Limb (tissue), 2 donors: ENCODE measurements at regions not wholly inside any gene's neighbourhood (a gene's known extent, or its start where the extent isn't known, plus 50 kb on each side); places are given as distances from the start of the nearest gene placed in this dataset.
"Not testable (repeated sequence)": the region's sequence is repeated elsewhere in the genome, so short reads cannot be mapped to it uniquely, and the experiment has no call there.

Experiments
- DNase-seq, 2 donors: peaks; one replicate each; pipeline ENCODE4 v3.0.0-alpha.2; 2016; ENCODE audit errors: extremely low spot score in 2 of 2

GRCh38 chr21:43290421-43291346, 121.9 kb downstream of the CRYAA start:
- peak in 1 of 2 donors; percentile 61 for DNase-seq

DNA sequence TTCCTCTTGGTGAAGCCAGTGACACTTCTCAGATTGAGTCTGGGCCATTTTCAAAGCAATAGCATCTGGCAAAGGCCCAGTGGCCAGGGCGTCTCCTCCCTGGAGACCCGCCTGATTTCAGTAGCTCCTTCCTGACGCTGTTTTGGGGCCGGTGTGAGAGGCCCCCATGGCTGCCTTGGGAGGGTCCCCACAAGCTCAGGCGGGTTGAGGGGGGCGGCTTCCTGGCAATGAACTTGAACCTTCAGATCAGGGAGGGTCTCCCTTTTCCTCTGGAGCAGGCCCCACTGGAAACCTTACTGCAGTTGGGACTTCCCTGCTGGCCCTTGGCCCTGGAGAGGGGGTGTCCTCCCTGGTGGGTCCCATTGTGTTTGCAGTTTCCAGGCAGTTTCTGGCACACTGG, 121.2 kb downstream of the CRYAA start:
- no peak for DNase-seq

DNA sequence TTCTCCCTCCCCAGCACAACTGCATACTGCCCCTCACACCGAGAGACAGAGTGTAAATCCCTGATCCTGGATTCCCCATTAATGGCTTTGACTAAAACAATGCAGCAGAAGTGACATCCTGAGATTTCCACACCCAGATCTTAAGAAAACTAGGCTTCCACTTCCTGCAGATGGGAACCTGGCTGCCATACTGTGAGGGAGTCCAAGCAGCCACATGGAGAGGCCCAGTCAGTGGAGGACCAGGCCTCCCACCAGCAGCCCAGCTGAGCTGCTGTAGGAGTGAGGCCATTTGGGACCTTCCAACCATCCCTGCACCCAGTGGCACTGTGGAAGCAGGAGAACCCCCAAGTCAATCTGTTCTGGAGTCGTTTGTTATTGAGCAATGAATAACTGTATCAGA, 120.6 kb downstream of the CRYAA start:
- no peak for DNase-seq

- DNase-seq = no peak
Measured at GRCh38 chr21:43287795-43288755, 119.3 kb downstream of the CRYAA start.

DNA sequence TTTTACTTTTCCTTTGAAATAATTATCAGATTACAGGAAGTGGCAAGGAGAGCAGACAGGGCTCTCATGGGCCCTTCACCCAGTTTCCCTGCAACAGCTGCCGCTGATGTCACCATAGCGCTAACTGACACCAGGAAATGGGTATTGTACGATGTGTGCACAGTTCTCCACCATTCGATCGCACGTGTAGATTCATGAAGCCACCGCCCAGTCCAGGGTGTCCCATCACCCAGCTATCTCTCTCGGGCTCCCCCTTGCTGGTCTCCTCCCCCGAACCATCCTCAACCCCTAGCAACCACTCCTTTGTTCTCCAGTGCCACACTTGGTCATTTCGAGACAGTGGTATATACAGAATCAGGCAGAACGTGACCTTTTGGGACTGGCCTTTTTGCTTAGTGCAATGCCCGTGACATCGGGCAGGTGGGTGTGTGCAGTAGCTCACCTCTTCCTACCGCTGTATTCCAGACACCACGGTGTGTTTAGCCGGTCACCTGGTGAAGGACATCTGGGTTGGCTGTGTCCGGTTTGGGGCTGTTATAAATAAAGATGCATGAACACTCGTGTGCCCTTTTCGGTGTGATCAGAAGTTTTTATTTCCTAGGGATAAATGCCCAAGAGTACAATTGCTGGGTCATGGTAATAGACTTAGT, 118.4 kb downstream of the CRYAA start:
- no peak for DNase-seq

DNA sequence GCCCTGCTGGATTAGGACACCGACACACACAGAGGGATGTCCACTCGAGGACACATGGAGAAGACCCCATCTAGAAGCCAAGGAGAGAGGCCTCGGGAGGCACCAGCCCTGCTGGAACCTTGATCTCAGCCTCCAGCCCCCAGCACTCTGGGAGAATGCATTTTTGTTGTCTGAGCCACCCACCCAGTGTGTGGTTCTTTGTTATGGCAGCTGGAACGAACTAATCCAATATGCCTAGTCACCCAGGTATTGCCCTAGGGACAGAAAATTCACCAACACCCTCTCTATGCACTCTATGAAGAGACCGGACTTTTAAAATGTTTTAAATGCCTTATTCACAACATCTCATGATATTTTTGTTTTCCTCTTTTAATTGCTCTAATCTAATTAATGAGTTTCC, 117.4 kb downstream of the CRYAA start:
- DNase-seq = no peak

DNA sequence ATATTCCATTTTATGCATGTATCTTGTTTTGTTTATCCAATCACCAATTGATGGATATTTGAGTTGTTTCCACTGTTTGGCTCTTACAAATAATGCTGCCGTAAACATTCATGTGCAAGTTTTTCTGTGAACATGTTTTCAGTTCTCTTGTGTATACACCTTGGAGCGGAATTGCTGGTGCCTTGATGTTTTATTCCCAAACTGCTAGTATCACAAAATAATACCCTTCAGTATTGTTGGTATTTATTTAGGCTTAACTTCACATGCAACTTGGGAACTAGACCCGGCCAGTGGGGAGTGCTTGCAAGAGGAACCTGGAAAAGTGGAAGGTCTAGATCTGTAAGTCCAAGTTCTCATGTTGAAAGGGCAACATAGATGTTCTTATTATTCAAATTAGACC, 115.9 kb downstream of the CRYAA start:
- DNase-seq = no peak

GRCh38 chr21:43284238-43284637, 115.4 kb downstream of the CRYAA start:
- DNase-seq = no peak

DNA sequence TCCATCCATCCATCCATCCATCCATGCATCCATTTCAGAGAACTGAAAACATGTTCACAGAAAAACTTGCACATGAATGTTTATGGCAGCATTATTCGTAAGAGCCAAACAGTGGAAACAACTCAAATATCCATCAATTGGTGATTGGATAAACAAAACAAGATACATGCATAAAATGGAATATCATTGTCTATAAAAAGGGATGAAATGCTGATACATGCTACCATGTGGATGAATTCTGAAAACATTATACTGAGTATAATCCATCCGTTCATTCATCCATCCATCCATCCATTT, 115.1 kb downstream of the CRYAA start:
- DNase-seq = not testable (repeated sequence)

GRCh38 chr21:43283136-43283924, 114.5 kb downstream of the CRYAA start:
- no peak for DNase-seq

DNA sequence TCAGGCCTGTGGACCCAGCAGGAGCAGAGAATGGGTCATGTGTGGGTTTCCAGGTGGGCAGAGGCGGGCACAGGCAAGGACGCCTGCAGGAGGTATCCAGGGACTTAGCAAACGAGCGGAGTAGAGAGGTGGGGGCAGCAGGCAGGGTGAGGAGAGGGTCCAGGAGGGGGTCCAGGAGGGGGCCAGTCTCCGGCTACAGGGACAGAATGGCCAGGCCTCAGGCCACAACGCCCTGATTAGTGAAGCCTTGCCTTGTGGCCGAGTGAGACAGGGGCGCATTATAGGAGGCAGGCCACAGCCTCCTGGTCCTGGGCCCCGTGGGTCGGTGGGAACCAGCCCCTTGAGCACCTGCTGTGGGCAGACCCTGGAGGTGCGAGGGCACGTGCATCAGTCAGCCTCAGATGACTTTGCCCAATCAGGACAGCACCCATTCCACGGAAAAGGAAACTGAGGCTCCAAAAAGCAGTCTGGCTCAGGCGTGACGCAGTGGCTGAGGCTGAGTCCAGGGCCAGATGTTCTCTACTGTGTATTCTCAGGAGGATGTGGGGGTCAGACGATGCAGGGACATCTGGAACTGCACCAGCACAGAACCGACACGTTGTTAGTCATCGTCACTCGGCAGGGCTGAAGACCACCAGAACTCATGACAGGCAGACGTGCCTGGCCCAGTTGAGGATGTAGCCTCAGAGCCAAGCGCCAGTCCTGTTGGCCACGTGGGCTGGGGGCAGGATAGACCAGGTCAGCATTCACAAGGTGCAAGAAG, 113.7 kb downstream of the CRYAA start:
- no peak for DNase-seq

GRCh38 chr21:43281661-43282357, 113.0 kb downstream of the CRYAA start:
- DNase-seq = no peak

DNA sequence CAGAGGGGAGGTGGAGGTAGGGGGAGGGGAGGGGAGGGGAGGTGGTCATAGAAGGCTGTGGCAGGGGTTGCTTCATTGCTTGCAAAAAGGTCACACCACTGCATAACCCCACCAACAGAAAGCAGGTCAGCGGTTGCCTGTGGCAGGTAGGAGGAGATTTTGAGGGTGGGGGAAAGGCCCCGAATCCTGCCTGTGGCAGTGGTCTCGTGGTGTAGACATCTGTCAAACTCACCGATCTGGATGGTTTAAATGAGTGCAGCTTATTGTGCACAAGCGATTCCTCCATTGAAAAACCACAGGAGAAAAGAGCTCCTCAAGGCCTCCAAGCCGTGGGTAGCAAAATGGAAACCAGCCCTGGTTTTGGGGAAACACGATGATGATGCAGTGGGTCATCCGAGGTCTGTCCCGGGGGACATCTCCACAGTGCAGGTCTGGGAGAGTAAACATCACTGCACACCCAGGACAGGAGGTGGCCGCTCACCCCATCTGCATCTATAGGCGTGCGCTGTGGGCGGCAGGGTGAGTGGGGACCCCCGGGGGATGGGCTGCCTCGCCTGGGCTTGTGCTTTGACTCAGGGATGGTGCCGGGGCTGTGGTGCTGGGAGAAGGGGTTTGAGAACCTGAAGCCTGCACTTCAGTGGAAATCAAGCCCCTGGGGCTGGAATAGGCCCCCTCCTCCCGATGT, 112.3 kb downstream of the CRYAA start:
- DNase-seq = no peak

- DNase-seq = no peak
Measured at GRCh38 chr21:43279578-43279894, 110.7 kb downstream of the CRYAA start.

DNA sequence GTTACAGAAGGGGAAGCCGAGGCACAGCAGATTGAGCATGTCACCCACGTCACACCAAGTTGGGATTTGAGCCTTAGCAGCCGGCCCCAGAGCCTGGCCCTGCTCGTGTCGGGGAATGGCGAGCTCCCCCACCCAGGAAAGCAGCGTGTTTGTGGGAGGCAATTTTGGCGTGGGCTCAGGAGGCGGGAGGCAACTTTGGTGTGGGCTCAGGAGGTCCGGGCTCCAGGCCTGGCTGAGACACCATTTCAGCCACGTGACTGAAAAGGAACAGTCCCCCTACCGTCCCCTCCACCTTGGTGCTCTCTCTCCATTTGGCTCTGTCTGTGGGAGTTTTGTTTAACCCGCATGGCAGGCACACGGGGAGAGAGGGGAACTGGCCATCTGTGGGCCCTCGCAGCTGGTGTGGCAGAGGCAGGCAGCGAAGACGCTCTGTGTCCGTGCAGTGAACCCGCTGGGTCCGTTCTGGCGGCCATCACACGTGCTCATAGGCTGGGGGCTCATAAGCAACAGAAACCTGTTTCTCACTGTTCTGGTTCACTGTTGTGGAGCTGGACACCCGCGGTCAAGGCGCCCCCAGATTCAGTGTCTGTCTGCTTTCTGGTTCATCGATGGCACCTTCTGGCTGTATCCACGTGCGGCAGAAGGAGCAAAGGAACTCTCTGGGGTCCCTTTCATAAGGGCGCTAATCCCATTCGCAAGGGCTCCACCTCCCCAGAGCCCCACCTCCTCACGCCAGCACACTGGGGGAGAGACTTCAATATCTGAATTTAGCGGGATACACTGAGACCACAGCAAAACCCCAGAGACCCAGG, 110.2 kb downstream of the CRYAA start:
- no peak for DNase-seq

GRCh38 chr21:43278359-43278758, 109.6 kb downstream of the CRYAA start:
- DNase-seq = no peak

DNA sequence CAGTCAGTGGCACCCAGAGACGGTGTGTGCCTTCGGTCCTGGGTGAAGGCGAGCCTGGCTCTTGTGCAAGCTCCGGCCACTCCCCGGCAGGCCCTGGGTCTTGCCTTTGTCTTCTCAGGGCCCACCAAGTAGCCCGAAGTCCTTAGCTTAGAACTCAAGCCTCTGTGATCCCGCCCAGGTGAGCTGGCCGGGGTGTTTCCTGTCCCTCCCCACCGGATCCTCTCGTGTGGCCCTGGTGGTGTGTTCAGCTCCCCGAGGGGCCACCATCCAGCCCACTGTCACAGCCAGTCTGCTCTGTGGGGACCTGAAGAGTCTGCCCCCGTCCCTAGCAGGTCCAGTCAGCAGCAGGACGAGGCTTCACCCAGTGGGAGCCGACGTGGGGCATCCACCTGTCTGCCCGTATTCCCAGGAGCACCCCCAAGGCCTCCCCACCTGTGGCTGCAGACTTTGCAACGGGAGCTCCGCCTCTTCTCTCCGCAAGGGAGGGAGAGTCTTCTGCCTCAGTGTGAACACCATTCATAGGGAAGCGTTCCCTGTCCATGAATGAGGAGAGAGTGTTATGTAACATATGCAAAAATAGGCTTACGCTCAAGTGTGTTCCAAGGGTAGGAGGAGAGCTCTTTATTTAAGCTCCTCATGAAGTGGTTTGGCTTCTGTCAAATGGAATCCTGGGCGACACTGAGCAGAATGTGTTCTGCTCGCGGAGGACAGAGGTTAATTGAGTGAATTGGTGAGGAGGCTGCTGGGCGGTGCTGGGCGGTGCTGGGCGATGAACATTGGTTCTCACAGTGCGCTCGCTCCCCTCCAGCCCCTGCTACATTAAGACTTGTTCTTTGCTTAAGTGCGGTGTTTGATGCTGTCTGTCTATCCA, 108.9 kb downstream of the CRYAA start:
- DNase-seq = no peak

- DNase-seq = no peak
Measured at GRCh38 chr21:43276811-43277210, 108.0 kb downstream of the CRYAA start.
